ENCODE measurements at regions not wholly inside any gene's neighbourhood (a gene's known extent, or its start where the extent isn't known, plus 50 kb on each side); places are given as distances from the start of the nearest gene placed in this dataset.

GRCh38 chr18:73735836-73736235 lies 411.8 kb downstream of the FBXO15 start:
- DNase-seq (ENCODE audit: low read depth in 2 of 2) = no peak

- no peak for DNase-seq (ENCODE audit: low read depth in 2 of 2)
Measured at GRCh38 chr18:73733806-73734314, 413.8 kb downstream of the FBXO15 start.

DNA sequence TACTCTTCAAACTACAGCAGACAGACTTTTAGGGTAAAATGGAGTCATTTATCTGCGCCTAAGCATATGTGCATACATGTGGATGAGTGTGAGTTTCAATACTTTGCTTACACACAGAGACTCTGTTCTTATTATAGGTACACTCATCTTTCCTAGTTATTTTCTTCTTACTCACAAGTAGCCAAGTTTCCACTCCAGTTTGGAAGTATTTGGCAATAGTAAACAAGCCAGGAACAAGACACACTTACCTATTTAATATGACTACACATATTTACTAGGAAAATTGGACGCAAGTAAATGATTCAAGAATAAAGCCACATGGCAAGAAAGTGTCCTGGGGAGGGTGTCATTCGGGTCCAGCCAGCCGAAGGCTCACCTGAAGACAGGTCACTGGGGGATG lies 414.3 kb downstream of the FBXO15 start:
- no peak for DNase-seq (ENCODE audit: low read depth in 2 of 2)

GRCh38 chr18:73728657-73729056 lies 419.0 kb downstream of the FBXO15 start:
- no peak for DNase-seq (ENCODE audit: low read depth in 2 of 2)

DNA sequence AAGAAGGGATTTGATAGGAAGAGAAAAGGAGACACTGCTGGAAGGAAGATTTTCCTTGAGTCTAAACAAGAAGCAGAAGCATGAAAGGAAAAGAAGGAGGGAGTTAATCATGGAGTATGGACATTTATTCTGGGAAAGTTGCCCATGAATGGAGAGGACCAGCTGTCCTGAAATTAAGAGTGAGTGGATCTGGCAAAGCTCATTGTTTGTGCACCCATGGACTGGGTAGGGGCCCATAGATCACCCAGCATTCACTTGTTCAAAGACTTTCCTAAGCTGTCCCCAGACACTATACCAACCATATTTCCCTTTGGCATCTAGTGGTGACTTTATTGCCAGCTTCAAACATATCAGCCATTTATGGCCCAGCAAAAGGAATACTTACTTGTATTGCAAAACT lies 422.7 kb downstream of the FBXO15 start:
- DNase-seq (ENCODE audit: low read depth in 2 of 2) = no peak

DNA sequence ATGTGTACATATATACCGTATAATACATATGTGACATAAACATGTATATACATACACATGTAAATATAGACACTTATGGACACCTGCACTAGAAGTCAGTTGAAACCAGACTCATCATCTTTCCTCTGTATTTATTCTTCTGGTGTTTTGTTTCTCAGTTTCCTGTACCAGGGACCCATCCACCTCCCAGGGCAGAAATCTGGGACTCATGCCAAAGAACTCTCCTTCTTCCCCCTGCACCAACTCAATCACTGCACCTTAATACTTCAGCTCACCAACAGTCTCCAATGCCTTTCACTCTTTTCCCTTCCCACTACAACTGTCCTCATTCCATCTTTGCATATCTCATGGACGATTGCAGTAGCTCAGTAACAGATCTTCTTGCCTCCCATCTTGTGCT lies 428.0 kb downstream of the FBXO15 start:
- no peak for DNase-seq (ENCODE audit: low read depth in 2 of 2)

DNA sequence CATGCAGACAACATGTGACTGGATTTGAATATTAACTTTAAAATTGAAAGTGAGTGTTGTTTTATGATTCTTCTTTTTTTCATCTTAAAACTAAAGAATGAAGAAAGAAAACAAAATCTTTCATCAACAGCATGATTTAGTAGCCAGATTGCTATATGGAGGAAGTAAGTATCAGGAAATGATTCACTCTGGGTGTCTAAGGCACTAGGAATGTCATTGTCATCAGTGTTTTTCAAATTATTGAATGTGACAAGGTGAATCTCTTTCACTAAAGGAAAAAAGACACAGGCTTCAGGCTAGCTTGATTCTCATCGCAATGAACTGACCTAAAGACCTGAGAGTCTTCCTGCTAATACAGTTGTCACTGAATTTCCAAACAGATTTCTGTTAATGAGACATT lies 430.1 kb downstream of the FBXO15 start:
- DNase-seq (ENCODE audit: low read depth in 2 of 2) = no peak

GRCh38 chr18:73715210-73715670 lies 432.4 kb downstream of the FBXO15 start:
- DNase-seq (ENCODE audit: low read depth in 2 of 2) = no peak

DNA sequence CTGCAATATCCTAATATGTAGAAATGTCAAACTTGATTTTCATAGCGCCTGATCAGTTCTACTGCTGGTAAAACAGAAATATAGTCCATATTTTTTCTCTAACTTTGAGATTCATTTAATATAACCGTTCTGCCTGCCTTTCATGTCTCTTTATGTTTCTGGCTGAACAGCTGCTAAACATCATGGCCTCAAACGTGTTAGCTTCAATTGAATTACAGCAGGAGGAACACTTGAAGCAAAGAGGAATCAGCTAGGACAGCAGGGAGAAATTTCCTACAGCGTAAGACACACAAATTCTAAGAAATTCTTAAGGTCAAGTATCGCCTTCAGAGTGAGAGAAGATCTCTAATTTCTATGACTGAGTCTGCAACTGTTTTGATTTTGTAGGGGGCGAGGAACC lies 433.2 kb downstream of the FBXO15 start:
- no peak for DNase-seq (ENCODE audit: low read depth in 2 of 2)

- no peak for DNase-seq (ENCODE audit: low read depth in 2 of 2)
Measured at GRCh38 chr18:73711256-73711655, 436.4 kb downstream of the FBXO15 start.

- no peak for DNase-seq (ENCODE audit: low read depth in 2 of 2)
Measured at GRCh38 chr18:73708591-73708990, 439.0 kb downstream of the FBXO15 start.

GRCh38 chr18:73707035-73707434 lies 440.6 kb downstream of the FBXO15 start:
- DNase-seq (ENCODE audit: low read depth in 2 of 2) = no peak

DNA sequence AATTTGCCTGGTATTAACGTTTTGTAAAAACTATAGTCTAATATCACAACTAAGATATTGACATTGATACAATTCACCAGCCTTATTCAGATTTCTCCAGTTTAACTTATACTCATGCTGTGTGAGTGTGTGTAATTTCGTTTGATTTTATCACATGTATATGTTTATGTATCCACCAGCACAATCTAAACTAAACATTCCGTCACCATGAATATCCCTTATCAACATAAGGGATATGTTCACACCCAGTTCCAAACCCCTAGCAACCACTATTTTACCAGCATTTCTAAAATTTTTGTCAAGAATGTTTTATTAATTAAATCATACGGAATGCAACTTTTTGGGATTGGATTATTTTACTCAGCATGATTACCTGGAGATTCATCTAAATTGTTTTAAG lies 450.3 kb downstream of the FBXO15 start:
- no peak for DNase-seq (ENCODE audit: low read depth in 2 of 2)

GRCh38 chr18:73696698-73697097 lies 450.9 kb downstream of the FBXO15 start:
- no peak for DNase-seq (ENCODE audit: low read depth in 2 of 2)

DNA sequence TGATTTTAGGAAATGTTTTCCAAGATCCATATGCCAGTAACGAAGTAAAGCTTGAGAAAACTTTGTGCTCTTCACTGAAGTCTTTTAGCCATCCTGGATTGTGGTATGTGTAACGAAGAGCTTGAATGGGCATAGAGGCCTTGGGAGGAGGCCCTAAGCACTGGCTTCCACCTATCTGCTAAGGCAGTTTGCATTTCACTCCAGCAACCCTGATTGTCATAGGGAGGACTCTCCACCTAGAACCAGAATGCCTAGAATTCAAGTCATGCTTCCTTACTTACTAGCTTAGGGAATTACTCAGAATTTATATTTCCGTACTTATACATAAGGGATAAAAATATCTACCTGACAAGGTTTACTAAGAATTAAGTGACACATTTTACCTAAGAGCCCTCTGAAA lies 451.5 kb downstream of the FBXO15 start:
- no peak for DNase-seq (ENCODE audit: low read depth in 2 of 2)

GRCh38 chr18:73693091-73693490 lies 454.5 kb downstream of the FBXO15 start:
- DNase-seq (ENCODE audit: low read depth in 2 of 2) = no peak

DNA sequence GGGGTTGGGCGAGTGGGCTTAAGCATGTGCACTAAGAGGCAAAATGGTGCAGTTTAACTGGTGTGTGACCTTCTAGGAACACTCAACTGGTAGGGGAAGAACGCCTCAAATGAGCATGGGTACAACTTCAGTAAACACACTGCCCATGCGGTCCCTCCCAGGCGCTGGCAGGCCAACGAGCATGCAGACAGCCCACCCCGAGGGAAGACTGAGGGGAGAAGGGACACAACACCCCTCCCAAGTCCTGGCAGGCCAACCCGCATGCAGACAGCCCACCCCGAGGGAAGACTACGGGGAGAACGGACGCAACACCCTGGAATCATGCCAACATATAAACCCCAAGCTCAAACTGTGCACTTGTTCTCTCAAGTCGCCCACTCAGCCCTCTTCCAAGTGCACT lies 456.0 kb downstream of the FBXO15 start:
- no peak for DNase-seq (ENCODE audit: low read depth in 2 of 2)

GRCh38 chr18:73691118-73691517 lies 456.5 kb downstream of the FBXO15 start:
- no peak for DNase-seq (ENCODE audit: low read depth in 2 of 2)

GRCh38 chr18:73690222-73690621 lies 457.4 kb downstream of the FBXO15 start:
- no peak for DNase-seq (ENCODE audit: low read depth in 2 of 2)

- DNase-seq (ENCODE audit: low read depth in 2 of 2) = no peak
Measured at GRCh38 chr18:73688851-73689711, 458.6 kb downstream of the FBXO15 start.

DNA sequence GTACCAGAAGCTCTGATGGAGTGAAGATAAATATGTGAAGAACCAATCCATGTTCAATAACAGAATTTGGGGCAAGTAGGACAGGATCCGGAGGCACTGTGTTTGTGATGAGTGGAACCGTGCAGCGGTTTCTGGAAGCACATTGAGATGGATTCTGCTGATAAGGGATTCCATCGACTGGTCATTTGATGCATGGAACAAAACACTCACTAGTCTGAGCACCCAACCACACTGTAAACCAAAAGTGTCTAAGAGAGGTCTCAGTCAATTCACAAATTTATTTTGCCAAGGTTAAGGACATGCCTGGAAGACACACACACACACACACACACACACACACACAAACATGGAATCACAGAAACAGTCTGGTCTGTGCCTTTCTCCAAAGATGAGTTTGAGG lies 459.5 kb downstream of the FBXO15 start:
- DNase-seq (ENCODE audit: low read depth in 2 of 2) = no peak

DNA sequence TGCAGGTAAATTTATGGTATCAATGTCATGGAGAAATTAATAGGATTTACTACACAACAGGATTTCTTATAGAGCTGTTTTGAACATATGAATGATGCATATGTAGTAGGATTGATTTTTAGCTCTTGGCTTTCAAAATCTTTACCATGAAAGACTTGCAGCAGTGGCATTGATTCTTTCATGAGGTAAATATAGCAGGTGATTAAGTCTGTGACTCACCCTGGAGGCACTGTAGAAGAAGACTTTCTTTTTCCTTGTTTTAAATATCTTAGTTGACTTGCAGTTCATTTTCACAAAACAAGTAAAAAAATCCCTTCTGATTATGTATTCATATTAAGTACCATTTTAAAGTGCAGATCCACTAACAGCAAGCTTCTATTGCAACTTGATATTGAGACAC lies 463.0 kb downstream of the FBXO15 start:
- DNase-seq (ENCODE audit: low read depth in 2 of 2) = no peak

DNA sequence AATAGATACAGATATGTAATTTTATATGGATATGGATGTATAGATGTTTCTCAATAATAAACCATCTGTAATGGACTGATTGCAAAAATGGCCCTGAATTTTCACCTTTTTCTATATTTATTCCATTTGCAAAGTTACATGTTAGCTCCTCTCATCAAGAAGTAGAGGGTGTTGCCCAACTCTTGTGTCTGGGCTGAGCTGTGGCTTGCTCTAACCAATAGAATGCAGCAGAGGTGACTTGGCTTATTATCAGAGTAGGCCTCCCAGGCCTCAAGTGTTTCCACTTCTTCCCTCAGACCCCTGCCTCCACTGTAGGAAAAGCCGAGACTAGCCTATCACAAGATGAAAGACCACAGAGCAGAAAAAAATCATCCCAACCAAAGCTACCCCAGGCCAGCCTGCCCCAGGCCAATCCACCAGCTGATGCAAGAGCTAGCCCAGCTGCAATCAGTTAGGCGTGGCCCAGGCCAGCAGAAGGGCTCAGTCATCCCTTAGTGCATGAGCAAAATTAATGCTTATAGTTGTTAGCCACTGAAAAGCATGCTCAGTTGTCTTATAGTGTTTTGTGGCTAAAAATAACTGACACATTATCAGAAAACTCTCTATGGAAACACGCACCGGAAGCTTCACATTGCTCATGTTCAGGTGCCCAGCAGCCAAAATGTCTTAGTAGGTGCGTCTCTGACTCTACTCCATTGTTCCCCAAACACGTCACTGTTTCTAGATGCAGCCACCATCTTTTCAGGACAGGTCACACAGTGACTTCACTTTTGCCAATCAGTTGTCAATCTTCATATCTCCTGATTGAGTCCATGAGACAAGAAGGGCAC lies 464.0 kb downstream of the FBXO15 start:
- DNase-seq (ENCODE audit: low read depth in 2 of 2) = no peak
